WI38 (cell line): ENCODE measurements at regions not wholly inside any gene's neighbourhood (a gene's known extent, or its start where the extent isn't known, plus 50 kb on each side); places are given as distances from the start of the nearest gene placed in this dataset.

ENCODE experiments used
- H3K4me3 ChIP-seq: 2 replicates; pipeline ENCODE4 v1.5.1; 2011; ENCODE audit warnings: low read depth, mild to moderate bottlenecking, control low read depth, low read length
- CTCF ChIP-seq: IDR thresholded peaks from 2 replicates; pipeline ENCODE4 v1.5.1; 2012; ENCODE audit warnings: low read depth, mild to moderate bottlenecking, control low read depth, low read length

GRCh38 chr6:159512571-159512970, 180.5 kb downstream of the SOD2 start:
- TF ChIP-seq CTCF = no peak
- H3K4me3 ChIP-seq = no peak overlapping the region

GRCh38 chr6:159512104-159512503, 180.9 kb downstream of the SOD2 start:
- no peak overlapping the region for H3K4me3 ChIP-seq

GRCh38 chr6:159510141-159510540, 182.9 kb downstream of the SOD2 start:
- no peak for TF ChIP-seq CTCF
- H3K4me3 ChIP-seq = no peak overlapping the region

More at GRCh38 chr6:159512104-159512503, 180.9 kb downstream of the SOD2 start:
- no peak for TF ChIP-seq CTCF

- H3K4me3 ChIP-seq = no peak overlapping the region
- no peak for TF ChIP-seq CTCF
Measured at GRCh38 chr6:159508931-159509330, 184.1 kb downstream of the SOD2 start.

- TF ChIP-seq CTCF = no peak
- H3K4me3 ChIP-seq = no peak overlapping the region
Measured at GRCh38 chr6:159506048-159506447, 187.0 kb downstream of the SOD2 start.

- no peak overlapping the region for H3K4me3 ChIP-seq
- TF ChIP-seq CTCF = no peak
Measured at GRCh38 chr6:159505140-159505922, 187.7 kb downstream of the SOD2 start.

GRCh38 chr6:159501558-159501957, 191.5 kb downstream of the SOD2 start:
- no peak overlapping the region for H3K4me3 ChIP-seq

More at GRCh38 chr6:159501558-159501957, 191.5 kb downstream of the SOD2 start:
- TF ChIP-seq CTCF = no peak
